Esophagus muscularis mucosa (tissue), 4 donors: ENCODE measurements at regions not wholly inside any gene's neighbourhood (a gene's known extent, or its start where the extent isn't known, plus 50 kb on each side); places are given as distances from the start of the nearest gene placed in this dataset.

ENCODE experiments used
- DNase-seq: peaks from one replicate; pipeline ENCODE4 v3.0.0-alpha.2; 2017; ENCODE audit errors: extremely low spot score
- H3K27ac ChIP-seq, 4 donors: fragments of 200-600 bp; sonication (generic); replicated peaks in 1 of 4; 1 replicate in 3 of 4; 2 replicates in 1 of 4; pipeline ENCODE4 v1.5.1; 2016 to 2019; ENCODE audit warnings: mild to moderate bottlenecking in 1 of 4
- H3K27me3 ChIP-seq, 4 donors: fragments of 200-600 bp; sonication (generic); one replicate each; pipeline versions ENCODE4 v1.5.1 to v1.6.0; 2016 to 2019
- H3K36me3 ChIP-seq, 4 donors: fragments of 200-600 bp; sonication (generic); one replicate each; pipeline ENCODE4 v1.5.1; 2016 to 2019
- H3K4me1 ChIP-seq, 4 donors: fragments of 200-600 bp; sonication (generic); one replicate each; pipeline ENCODE4 v1.5.1; 2016 to 2019
- H3K4me3 ChIP-seq, 4 donors: fragments of 200-600 bp; sonication (generic); 1 replicate in 2 of 4; 2 replicates in 2 of 4; pipeline ENCODE4 v1.5.1; 2016 to 2019; ENCODE audit warnings: mild to moderate bottlenecking in 4 of 4, moderate library complexity in 1 of 4
- H3K9me3 ChIP-seq, 4 donors: fragments of 200-600 bp; sonication (generic); 1 replicate in 3 of 4; 2 replicates in 1 of 4; pipeline ENCODE4 v1.5.1; 2016 to 2019
- EP300 ChIP-seq: sonication (generic); formaldehyde crosslinking; IDR thresholded peaks from one replicate; pipeline ENCODE4 v1.6.1; 2017; ENCODE audit warnings: antibody characterized with exemption
- POLR2A ChIP-seq: fragments of 450-650 bp; IDR thresholded peaks from one replicate; pipeline ENCODE4 v1.6.1; 2017; ENCODE audit warnings: antibody characterized with exemption, moderate library complexity, mild to moderate bottlenecking, low read depth
- POLR2AphosphoS5 ChIP-seq, 2 donors: sonication (generic); formaldehyde crosslinking; IDR thresholded peaks; one replicate each; pipeline ENCODE4 v1.6.1; 2017; ENCODE audit warnings: antibody characterized with exemption in 2 of 2
- WGBS: methylation state at CpG from one replicate; pipeline ENCODE4 v1.1.5; 2018; 5-methylcytosine and 5-hydroxymethylcytosine counted together
- intact Hi-C: fragments of 100-400 bp; cut with DNase I; formaldehyde crosslinking; loops from one replicate; pipeline ENCODE4 v1.15.1; 2023
- TF ChIP-seq, protein P1 (sequence below), 3 experiments: fragments of 200-600 bp in 2 of 3; fragments of 450-650 bp in 1 of 3; sonication (generic) in 2 of 3; IDR thresholded peaks; one replicate each; pipeline ENCODE4 v1.5.1; 2017 to 2019; ENCODE audit warnings: antibody characterized with exemption in 3 of 3, mild to moderate bottlenecking in 2 of 3, moderate library complexity in 1 of 3

GRCh38 chr12:91810531-91811451 is 334.9 kb downstream of the BTG1 start:
- no peak for DNase-seq
- Histone ChIP-seq H3K36me3 (no peaks in the 10 kb centered on the region), H3K27me3 (no peaks in the 10 kb centered on the region), H3K4me1 (peaks cover 0 to 5% (median 0%) of the 10 kb centered on the region in 4 donors), H3K4me3 (no peak overlapping the region), H3K9me3 (peaks cover 0 to 16% (median 10%) of the 10 kb centered on the region in 4 donors), H3K27ac (no peak overlapping the region)
- 92% methylated on average over 3 of the region's 3 CpGs for WGBS
- TF ChIP-seq, protein P1, sequence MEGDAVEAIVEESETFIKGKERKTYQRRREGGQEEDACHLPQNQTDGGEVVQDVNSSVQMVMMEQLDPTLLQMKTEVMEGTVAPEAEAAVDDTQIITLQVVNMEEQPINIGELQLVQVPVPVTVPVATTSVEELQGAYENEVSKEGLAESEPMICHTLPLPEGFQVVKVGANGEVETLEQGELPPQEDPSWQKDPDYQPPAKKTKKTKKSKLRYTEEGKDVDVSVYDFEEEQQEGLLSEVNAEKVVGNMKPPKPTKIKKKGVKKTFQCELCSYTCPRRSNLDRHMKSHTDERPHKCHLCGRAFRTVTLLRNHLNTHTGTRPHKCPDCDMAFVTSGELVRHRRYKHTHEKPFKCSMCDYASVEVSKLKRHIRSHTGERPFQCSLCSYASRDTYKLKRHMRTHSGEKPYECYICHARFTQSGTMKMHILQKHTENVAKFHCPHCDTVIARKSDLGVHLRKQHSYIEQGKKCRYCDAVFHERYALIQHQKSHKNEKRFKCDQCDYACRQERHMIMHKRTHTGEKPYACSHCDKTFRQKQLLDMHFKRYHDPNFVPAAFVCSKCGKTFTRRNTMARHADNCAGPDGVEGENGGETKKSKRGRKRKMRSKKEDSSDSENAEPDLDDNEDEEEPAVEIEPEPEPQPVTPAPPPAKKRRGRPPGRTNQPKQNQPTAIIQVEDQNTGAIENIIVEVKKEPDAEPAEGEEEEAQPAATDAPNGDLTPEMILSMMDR (IDR thresholded peaks at IDR 0.05), result no peak
- TF ChIP-seq POLR2A, result no peak
- TF ChIP-seq POLR2AphosphoS5 (IDR thresholded peaks at IDR 0.05), result no peak
- TF ChIP-seq EP300, result no peak
- intact Hi-C loops, result loop anchor here (2.0 to 5.0 kb wide), 2 partner anchors 332 to 762 kb away; no protein-coding TSS in a partner anchor

GRCh38 chr12:91810077-91810476 is 335.6 kb downstream of the BTG1 start:
- no peak for DNase-seq
- H3K27ac ChIP-seq, result no peak overlapping the region
- TF ChIP-seq, protein P1 (IDR thresholded peaks at IDR 0.05), result no peak
- no peak for TF ChIP-seq EP300
- TF ChIP-seq POLR2A, result no peak
- no peak for TF ChIP-seq POLR2AphosphoS5 (IDR thresholded peaks at IDR 0.05)
- WGBS, result 91% methylated on average over 1 of the region's 1 CpG
- H3K4me1 ChIP-seq, result peaks cover 0 to 5% (median 0%) of the 10 kb centered on the region in 4 donors
- no peaks in the 10 kb centered on the region for H3K27me3 ChIP-seq
- H3K36me3 ChIP-seq, result no peaks in the 10 kb centered on the region
- intact Hi-C loops, result loop anchor here (2.0 to 5.0 kb wide), 2 partner anchors 333 to 762 kb away; no protein-coding TSS in a partner anchor
- peaks cover 0 to 17% (median 16%) of the 10 kb centered on the region in 4 donors for H3K9me3 ChIP-seq
- no peak overlapping the region for H3K4me3 ChIP-seq

GRCh38 chr12:91805031-91805430 is 340.6 kb downstream of the BTG1 start:
- DNase-seq, result no peak
- H3K4me1 ChIP-seq, result no peaks in the 10 kb centered on the region
- H3K36me3 ChIP-seq, result no peaks in the 10 kb centered on the region
- no peaks in the 10 kb centered on the region for H3K27me3 ChIP-seq
- intact Hi-C loops, result no loop called here
- H3K9me3 ChIP-seq, result peaks cover 0 to 17% (median 16%) of the 10 kb centered on the region in 4 donors
- WGBS, result 97% methylated on average over 5 of the region's 5 CpGs
- no peak overlapping the region for H3K27ac ChIP-seq
- TF ChIP-seq POLR2AphosphoS5 (IDR thresholded peaks at IDR 0.05) (no peak), EP300 (no peak)
- TF ChIP-seq, protein P1 (IDR thresholded peaks at IDR 0.05), result no peak
- no peak overlapping the region for H3K4me3 ChIP-seq

- Histone ChIP-seq H3K36me3 (no peaks in the 10 kb centered on the region), H3K4me3 (no peak overlapping the region), H3K4me1 (no peaks in the 10 kb centered on the region), H3K9me3 (peaks cover 0 to 17% (median 16%) of the 10 kb centered on the region in 4 donors), H3K27me3 (no peaks in the 10 kb centered on the region), H3K27ac (no peak overlapping the region)
- DNase-seq, result no peak
- WGBS, result no CpG with 5 or more reads among the region's 1 CpG
- intact Hi-C loops, result no loop called here
- TF ChIP-seq POLR2AphosphoS5 (IDR thresholded peaks at IDR 0.05) (no peak), POLR2A (no peak), EP300 (no peak)
- TF ChIP-seq, protein P1 (IDR thresholded peaks at IDR 0.05), result no peak
These were observed 341.1 kb downstream of the BTG1 start for GRCh38 chr12:91804533-91804932.
